ENCODE measurements at regions not wholly inside any gene's neighbourhood (a gene's known extent, or its start where the extent isn't known, plus 50 kb on each side); places are given as distances from the start of the nearest gene placed in this dataset.

- no peak for TF ChIP-seq CTCF (IDR thresholded peaks at IDR 0.05)
- no peak for TF ChIP-seq POLR2A (IDR thresholded peaks at IDR 0.05)
Measured at GRCh38 chr7:18153183-18153748, 125.6 kb upstream of the PRPS1L1 start.
